ENCODE measurements at regions not wholly inside any gene's neighbourhood (a gene's known extent, or its start where the extent isn't known, plus 50 kb on each side); places are given as distances from the start of the nearest gene placed in this dataset.
"Not testable (repeated sequence)": the region's sequence is repeated elsewhere in the genome, so short reads cannot be mapped to it uniquely, and the experiment has no call there.

GRCh38 chr1:229119876-229120275 is 151.0 kb upstream of the RAB4A start:
- DNase-seq: no peak

- DNase-seq: no peak
These were observed 149.0 kb upstream of the RAB4A start for GRCh38 chr1:229121845-229122436.

DNA sequence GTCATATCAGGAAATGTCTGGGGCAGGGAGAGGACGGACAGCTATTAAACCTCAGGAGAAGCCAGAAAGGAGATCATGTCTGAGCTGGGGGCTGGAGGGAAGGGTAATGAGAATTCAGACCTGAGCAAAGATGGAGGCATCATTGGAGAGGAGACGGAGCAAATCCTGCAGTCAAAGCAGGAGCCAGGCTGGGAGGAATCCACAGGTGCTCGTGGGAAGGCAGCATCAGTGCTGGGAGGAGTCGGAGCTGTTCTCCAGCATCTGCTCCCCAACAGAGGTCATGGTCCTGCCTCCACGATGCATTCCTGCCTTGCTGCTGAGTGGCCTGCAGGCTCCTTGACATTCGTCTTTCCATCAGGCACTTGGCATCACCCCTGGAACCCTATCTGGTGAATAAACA is 148.3 kb upstream of the RAB4A start:
- DNase-seq: no peak

GRCh38 chr1:229124116-229124515 is 146.8 kb upstream of the RAB4A start:
- no peak for DNase-seq

GRCh38 chr1:229124520-229125124 is 146.3 kb upstream of the RAB4A start:
- DNase-seq: no peak

DNA sequence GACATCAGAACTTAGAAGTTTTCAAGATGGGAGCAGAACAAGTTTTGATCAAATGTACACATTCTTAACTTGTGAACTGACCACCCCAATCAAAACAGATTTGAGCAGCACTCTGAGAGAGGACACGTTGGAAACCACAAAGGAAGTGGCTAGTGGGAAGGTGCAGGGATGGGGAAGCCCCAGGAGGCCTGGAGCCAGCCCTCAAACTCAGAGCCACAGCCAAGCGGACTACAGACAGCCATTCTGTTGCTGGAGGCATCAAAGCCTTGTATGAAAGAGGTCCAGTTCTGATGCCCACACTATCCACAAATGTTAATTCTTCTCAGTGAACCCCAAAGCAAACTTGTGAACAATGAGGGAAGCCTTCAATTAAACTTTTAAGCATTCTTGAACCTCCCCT is 143.6 kb upstream of the RAB4A start:
- peak; percentile 43 for DNase-seq

DNA sequence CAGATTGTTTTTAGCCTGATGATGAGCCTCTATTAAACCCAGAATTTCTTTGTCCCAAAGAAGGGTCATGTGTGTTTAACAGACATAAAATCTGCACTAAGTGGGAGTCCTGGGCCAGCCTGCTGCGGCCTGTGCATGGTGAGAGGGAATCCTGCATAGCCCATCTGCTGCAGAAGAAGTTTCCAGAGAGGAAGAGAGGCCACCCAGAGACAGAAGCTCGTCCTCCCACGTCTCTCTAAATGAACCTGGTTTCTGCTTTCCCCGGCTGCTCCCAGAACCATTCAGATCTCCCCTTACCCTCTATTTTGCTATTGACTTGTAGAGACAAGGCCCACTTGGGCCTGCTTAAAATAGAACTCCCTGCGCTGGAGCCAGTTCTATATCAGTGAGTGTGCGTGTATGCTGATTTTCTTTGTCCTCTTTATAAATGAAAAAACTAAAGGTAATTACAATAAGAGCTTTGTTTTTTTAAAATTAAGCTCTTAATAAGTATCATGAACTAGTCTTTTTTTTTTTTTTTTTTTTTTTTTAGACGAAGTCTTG is 142.8 kb upstream of the RAB4A start:
- no peak for DNase-seq

GRCh38 chr1:229129301-229130027 is 141.4 kb upstream of the RAB4A start:
- peak; percentile 30 for DNase-seq

DNA sequence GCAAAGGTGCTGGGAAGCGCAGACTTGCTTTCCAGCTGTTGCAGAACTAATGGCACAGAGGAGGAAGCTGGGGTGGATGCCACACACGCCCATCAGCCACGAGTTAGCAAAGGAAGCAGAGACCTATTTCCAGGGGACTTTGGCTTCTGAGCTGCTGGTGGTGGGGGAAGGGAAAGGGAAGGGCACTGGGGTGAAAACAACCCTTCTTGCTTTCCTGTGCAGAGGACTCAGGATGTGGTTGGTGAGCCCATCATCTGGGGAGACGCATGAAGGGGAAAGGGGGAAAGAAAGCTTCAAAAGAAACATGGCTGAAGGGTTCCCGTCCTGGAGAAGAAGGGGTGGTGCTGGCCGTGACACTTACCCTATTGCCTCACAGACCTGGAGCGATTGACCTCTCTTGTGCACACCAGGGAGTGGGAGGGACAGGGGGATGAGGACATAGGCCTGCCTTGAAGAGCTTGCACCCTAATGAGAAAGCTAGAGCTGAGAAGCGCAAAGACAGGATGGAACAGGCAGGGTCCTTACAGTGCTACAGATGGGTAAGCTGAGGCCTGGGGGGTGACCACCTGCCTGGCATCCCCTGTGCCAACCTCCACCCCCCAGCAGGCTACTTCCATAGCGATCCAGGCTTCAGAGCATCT is 140.8 kb upstream of the RAB4A start:
- DNase-seq: no peak

- no peak for DNase-seq
These were observed 139.4 kb upstream of the RAB4A start for GRCh38 chr1:229131243-229132105.

DNA sequence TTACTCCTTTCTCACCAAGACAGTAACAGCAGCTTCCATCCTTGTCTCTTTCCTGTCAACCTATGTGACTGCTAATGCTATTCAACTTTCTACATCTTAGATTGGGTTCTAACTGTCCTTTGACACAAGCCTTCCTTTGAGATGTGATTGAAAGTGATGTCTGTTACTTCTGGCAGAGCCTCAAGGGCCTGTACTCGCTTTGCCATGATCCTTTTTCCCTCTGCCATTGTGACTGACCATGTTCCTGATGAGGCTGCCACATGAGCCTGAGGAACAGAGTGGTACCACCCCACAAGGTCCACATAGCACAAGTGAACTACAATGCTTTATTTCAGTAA is 138.8 kb upstream of the RAB4A start:
- no peak for DNase-seq

- no peak for DNase-seq
These were observed 138.2 kb upstream of the RAB4A start for GRCh38 chr1:229132706-229133105.

GRCh38 chr1:229133151-229133550 is 137.8 kb upstream of the RAB4A start:
- no peak for DNase-seq

DNA sequence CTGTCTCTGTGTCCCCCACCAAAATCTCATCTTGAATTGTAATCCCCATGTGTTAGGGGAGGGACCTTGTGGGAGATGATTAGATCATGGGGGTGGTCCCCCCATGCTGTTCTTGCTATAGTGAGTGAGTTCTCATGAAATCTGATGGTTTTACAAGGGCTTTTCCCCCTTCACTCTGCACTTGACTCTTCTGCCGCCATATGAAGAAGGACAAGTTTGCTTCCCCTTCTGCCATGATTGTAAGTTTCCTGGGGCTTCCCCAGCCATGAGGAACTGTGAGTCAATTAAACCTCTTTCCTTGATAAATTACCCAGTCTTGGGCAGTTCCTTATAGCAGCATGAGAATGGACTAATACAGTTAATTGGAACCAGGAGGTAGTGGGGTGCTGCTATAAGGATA is 137.1 kb upstream of the RAB4A start:
- no peak for DNase-seq

DNA sequence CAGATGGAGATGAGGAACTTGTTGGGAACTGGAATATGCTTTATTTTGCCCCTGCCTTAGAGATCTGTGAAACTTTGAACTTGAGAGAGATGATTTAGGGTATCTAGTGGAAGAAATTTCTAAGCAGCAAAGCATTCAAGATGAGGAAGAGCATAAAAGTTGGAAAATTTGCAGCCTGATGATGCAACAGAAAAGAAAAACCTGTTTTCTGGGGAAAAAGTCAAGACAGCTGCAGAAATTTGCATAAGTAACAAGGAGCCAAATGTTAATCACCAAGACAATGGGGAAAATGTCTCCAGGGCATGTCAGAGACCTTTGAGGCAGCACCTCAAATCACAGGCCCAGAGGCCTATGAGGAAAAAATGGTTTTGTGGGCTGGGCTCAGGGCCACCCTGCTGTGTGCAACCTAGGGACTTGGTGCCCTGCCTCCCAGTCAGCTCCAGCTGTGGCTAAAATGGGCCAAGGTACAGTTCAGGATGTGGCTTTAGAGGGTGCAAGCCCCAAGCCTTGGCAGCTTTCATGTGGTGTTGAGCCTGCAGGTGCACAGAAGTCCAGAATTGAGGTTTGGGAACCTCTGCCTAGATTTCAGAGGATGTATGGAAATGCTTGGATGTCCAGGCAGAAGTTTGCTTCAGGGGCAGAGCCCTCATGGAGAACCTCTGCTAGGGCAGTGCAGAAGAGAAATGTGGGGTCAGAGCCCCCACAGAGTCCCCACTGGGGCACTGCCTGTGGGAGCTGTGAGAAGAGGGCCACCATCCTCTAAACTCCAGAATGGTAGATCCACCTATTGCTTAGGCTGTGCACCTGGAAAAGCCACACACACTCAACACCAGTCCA is 136.3 kb upstream of the RAB4A start:
- DNase-seq: not testable (repeated sequence)

DNA sequence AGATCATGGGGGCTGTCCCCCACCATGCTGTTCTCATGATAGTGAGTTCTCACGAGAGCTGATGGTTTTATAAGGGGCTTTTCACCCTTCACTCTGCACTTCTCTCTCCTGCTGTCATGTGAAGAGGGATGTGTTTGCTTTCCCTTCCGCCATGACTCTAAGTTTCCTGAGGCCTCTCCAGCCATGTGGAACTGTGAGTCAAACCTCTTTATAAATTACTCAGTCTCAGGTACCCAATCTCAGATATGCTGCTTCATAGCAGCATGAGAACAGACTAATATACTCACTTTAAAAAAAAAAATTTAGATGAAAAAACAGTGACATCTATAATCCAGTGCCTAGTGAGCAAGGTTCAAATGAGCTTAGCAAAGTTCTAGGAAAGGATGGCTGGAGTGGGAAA is 135.1 kb upstream of the RAB4A start:
- DNase-seq: no peak

DNA sequence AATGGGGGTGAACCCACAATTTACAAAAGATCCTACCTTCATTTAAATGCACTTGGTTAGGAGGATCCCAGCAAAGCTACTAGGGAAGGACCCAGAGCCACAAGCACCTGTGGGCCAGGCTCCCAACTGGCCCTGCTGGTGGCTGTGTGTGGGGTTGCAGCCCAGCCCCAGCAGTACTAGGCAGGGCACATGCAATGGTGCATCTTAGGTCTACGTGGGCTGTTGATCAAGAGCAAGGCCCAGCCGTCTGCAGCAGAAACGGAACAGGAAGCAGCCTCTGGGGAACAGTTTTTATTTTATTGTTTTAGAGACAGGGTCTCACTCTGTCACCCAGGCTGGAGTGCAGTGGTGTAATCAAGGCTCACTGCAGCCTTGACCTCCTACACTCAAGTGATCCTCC is 134.1 kb upstream of the RAB4A start:
- no peak for DNase-seq

GRCh38 chr1:229137271-229137670 is 133.6 kb upstream of the RAB4A start:
- DNase-seq: no peak

DNA sequence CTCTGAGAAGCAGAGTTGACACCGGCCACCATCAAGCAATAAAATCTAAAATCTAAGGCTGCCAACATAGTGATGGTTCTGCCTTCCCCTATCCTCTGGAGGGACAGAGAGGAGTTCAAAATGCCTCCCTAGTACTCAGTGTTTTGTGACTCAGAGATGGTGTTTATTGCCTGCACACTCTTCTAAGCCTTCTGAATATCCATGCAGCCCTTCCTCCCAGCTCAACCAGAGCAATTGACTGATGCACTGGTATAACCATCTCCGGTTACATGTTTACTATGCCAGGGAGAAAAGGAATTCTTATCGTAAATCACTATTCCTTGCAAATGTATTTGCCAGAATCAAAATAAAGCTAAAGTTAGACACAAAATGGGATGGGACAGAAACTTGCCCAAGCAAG is 132.9 kb upstream of the RAB4A start:
- no peak for DNase-seq

- DNase-seq: peak; percentile 42
These were observed 131.4 kb upstream of the RAB4A start for GRCh38 chr1:229139331-229140118.

GRCh38 chr1:229140119-229140396 is 130.9 kb upstream of the RAB4A start:
- no peak for DNase-seq
